ENCODE measurements at regions not wholly inside any gene's neighbourhood (a gene's known extent, or its start where the extent isn't known, plus 50 kb on each side); places are given as distances from the start of the nearest gene placed in this dataset.

DNA sequence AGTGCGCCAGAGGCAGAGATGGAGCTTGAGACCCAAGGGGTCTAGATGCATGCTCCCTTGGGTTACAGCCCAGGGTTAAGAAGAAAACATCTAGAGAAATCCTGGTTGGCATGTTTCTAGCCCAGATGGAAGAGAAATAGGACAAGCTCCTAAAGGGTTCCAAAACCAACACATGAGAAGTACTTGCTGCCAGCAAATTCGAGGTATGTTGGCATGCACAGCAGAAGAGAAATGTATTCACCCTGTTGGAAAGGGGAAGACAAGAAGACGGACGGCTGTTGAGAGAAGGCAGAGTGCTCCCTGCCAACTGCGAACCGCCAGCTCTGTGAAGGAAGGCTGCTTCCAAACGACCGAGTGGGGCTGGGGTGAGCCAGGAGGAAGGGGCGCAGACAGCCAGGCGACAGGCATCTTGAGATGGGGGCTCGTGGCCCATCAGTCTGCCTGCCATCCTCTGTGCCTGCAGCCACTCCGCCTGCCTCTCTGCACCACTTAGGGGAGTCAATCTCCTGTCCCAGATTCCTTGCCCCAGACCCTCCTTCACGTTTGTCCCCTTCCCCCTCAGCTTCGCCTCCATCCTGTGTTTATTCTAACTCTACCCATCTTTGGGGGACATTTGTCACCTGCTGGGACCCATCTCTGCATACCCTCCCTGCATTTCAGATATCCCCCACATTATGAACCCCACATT lies 249.2 kb downstream of the CDC5L start:
- DNase-seq (ENCODE audit: low read depth): no peak

DNA sequence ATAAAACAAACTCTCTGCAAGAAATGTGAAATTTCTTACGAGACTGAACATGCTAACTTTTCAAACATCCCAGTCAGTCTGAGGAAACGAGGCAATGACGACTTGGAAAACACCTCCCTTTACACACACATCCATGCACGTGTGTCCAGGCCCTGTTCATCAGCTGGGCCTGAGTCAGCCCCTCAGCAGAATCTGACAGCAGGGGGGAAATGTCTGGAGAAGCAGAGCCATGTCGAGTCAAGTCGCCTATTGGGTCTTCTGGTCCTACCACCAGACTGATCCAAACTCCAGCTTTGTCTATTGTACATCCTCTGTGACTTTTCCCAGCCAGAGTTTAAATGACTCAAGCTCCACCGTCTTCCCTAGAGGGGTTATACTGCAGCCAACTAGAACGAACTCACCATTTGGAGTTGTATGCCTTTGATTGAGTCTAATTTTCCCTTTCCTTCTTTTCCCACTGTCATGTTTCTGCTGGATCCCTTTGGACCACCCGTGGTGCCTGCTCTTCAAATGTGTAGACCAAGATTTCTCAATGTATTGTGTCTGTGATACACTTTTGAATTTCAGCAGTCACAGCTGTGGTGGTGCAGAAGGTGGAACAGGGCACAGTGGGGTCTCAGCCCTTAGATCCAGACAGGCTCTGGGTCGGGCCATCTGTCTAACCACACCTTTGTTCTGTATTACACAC lies 254.0 kb downstream of the CDC5L start:
- no peak for DNase-seq (ENCODE audit: low read depth)

DNA sequence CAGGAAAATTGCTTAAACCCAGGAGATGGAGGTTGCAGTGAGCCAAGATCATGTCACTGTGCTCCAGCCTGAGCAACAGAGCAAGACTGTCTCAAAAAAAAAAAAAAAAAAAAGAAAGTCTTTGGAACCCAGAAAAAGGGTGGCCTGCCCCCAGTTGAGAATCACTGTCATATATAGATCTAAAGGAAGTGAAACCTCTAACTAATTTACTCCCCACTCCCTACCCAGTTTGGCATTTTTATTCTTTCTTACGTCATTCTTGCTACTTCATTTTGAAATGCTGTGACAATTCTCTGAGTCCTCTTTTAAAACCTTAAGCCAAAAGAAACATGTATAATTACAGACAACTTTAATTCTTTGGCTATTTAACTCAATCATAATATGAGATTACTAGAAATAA lies 254.8 kb downstream of the CDC5L start:
- DNase-seq (ENCODE audit: low read depth): no peak

DNA sequence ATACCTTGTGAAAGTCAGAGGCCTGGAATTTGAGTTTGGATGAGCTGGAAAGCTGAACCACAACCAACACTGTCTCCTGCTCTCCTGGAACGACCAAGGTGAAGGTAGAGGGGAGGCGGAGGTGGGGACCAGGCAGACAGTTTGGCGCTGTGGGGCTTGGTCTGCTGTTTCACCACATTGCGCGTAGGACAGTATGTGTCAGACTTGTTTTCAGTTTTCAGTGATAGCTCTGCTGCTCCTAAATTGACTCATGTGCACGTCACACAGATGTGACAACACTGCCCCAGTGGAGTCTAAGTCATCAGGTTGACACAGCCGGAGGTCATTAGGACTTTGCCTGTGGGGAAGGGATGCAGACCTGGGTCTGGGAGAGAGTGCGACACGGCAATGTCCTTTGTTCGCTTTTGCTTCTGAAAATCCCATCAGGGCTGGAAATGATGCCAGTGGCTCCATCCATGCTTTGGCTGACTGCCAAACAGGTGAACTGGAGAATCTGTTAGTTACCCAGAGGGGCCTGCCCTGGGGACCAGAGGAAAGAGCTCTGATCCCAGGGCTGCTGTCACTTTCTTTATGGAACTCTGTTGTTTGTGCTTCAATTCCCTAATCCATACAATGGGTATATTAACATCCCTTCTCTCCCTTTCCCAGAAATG lies 255.5 kb downstream of the CDC5L start:
- no peak for DNase-seq (ENCODE audit: low read depth)

DNA sequence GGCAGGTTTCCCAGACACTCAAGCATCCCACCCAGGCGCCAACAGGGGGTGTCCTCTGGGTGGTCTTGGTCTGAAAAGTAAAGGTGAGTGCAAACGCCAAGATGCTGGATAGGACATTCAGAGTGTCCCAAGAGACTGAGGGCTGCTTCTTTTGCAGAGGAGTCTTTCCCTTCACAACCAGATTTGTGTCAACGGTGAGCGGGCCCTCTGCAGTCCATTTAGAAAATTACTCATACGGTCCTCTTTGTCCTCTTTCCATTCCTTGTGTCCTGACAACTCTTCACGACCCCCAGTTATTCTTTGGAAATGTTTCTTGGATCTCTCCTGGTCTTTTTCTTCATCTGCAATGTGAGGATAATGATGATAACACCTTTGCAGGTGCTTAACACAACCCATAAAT lies 257.8 kb downstream of the CDC5L start:
- no peak for DNase-seq (ENCODE audit: low read depth)

DNA sequence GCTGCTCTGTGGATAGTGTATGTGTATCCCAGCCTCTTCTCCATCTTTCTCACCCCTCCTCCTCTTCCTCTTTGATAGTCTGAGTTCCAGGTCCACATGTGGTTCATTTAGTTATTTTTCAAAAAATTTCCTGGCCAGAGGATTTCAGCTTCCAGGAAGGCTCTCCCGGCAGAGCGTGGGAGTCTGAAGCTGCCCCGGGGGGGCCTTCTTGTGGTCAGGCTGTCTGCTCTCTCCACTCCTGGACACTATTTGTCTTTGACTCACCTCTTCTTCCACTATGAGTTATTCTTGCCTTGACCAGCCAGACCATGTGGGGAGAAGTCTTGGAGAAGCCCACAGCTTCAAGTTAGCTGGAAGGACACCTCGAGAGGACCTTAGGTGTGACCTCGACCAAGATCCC lies 258.8 kb downstream of the CDC5L start:
- DNase-seq (ENCODE audit: low read depth): peak; percentile 61

DNA sequence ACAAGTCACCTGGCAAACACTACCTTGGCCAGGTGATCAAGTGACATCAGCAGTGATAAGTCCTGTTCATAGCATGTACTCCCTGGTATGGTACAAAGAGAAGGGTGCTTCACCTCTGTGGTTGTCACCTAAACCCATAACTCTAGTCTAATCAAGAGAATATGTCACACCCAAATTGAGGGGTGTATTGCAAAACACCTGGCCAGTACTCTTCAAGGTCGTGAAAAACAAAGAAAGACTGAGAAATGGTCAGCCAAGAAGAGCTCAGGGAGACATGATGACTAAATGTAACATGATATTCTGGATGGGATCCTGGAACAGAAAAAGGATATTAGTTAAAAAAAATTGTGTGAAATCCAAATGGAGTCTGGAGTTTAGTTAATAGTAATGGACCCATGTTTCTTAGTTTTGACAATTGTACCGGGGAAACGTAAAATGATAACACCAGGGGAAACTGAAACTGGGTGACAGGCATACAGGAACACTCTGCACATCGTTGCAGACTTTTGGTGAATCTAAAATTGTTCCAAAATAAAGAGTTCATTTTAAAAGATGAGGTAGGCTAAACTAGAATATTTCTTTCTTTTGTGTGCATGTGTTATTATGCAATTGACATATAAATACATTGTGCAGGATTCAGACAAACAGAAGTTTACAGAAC lies 262.0 kb downstream of the CDC5L start:
- DNase-seq (ENCODE audit: low read depth): peak; percentile 74

DNA sequence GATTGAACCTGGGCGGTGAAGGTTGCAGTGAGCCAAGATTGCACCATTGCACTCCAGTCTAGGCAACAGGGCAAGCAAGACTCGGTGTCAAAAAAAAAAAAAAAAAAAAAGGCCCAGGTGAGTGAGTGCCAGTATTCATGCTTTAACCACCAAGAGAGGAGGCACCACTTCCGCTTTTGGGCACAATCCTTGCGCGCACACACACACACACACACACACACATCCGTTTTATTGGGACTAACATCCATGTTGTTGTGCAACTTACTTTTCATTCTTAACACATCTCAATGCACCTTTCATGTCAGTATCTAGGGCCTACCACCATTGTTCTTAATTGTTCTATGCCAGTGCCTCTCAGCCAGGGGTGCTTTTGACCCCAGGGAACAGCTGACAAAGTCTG lies 263.0 kb downstream of the CDC5L start:
- no peak for DNase-seq (ENCODE audit: low read depth)

DNA sequence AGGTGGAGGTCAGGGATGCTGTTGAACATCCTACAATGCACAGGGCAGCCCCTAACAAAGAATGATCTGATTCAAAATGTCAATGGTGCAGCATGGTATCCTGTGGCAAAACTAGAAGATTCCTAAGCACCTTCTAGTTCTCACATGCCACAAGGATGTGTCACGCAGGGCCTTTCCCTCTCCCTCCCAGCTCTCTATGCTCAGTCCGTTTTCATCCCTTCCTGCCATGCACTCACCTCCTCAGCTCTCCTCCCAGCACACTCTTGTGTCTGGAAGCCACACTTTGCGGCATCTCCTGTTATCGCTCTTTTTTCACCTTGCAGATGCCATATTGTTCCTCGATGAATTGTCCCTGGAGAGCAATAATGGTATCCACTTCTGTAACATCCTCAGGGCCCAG lies 263.4 kb downstream of the CDC5L start:
- DNase-seq (ENCODE audit: low read depth): peak; percentile 51

DNA sequence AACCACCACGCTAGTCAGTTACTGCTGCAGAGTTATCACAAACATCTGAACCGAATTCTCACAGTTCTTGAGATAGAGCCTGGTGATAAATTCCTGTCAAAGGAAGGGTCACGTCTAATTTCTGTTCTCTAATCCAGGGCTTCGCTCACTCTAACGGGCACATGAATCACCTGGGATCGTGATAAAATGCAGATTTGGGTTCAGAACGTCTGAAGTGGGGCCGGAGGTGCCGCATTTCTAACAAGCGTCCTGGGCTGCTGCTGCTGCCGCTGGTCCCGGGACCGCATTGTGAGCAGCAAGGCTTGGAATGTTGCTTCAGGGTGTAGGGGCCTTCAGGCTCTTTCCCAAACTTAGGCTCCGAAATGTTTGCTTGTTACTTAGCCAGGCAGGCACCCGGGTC lies 264.1 kb downstream of the CDC5L start:
- no peak for DNase-seq (ENCODE audit: low read depth)

DNA sequence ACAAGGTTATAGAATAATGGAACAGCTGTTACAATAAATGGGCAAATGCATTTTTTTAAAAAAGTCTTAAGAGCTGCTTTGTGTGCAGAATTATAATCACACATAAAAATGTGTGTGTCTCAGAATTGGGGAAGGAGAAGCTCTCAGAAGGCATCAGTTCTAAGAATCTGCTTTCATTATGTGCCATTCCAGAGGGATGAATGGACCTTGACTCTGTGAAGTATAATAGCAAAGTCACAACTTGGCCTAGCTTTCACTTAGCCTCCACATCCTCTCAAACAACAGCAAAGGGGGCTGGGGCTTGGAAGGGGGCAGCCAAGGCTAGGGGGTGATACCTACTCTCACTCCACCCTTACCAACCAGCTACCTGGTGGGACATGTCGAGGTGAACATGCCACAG lies 265.0 kb downstream of the CDC5L start:
- DNase-seq (ENCODE audit: low read depth): no peak

DNA sequence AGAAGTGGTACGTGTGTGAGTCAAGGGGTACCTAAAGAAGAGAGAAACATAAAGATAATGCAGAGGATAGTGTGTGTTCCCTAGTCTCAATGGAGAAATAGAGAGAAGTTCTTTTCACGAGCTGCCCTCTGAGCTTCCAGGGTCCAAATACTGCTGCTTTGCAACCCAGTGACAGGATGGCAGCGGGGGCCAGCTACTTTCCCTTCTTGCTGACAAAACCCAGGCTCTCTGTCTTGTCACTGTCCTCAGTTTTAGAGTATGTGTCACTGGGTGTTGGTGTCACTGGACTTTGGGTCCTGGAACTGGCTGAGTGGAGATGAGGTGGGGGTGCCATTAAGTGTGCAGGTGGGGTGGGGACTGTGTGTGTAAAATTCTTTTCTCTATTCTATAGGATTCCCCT lies 265.6 kb downstream of the CDC5L start:
- no peak for DNase-seq (ENCODE audit: low read depth)

DNA sequence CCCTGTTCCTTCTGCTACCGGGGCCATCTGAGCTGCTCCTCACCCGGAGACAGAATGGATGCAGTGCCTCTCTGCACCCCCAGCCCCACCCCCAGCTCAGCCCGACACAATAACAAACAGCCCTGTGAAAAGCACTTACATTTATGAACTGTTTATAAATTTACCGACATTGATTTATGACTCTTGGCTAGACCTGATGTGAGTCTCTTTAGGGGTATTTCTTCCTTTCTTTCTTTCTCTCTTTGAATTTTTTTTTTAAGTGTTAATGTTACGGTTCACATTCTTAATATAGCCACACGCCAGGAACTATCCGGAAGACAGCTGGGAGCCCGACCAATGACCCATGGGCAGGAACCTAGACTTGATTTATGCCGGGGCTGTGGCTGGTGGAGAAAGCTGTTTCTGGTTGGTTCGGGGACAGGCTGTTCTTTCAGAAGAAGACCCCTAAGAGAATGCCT lies 266.3 kb downstream of the CDC5L start:
- no peak for DNase-seq (ENCODE audit: low read depth)

DNA sequence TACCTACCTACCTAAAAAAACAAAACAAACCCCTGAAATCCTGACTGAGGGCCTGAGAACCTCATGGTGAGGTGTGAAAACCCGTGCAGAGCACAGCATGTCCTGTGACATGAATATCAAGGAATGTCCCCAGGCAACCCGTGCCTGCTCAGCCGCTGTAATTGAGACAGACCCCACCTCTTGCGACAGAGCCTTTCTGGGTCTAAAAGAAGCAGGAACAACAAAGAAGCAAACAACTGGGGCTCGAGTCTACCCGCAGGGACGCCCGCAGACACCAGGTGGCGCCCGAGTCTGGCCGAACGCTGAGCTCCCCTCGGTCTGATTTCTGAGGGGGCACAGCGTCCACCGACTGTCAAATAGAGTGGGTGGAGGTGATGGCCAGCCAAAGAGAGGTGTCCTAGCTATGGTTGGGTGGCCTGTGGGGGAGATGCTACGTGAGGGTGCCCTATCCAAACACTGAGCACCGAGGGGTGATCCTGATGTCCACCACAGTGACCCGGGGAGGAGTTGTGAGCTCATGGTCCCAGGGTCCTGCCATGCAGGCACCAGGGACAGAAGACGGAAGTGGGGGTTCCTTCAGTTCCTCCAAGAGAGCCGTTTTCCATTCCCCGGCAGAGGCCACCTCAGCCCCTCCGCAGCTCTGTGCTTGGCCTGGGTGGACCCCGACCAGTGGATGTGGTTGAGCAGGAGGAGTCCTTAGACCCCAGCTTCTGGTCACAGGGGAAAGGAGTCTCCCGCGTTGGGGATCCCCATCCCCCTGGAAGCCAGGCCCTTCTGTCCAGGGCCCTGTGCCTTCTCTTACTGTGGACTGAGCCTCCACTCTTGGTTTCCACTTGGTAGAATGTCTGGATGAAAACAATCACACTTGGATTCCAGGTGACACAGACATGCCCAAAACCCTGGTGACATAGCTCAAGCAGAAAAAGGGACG lies 268.2 kb downstream of the CDC5L start:
- DNase-seq (ENCODE audit: low read depth): peak; percentile 64

DNA sequence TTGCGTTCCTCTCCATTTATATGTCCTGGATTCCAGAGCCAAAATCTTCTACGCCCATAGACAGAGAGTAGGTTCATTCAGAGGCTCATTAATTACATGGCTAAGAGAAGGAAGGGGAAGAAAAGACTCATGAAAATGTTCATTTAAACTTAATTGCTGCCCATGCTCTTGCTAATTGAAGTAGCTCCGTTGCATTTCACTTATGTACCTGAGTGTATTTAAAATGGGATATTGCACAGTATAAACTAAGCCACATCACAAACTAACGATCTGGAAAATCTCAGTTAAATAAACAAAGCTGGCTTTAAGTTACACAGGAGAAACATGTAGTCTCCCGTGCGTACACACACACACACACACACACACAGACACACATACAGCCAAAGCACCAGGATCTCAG lies 269.2 kb downstream of the CDC5L start:
- DNase-seq (ENCODE audit: low read depth): no peak

DNA sequence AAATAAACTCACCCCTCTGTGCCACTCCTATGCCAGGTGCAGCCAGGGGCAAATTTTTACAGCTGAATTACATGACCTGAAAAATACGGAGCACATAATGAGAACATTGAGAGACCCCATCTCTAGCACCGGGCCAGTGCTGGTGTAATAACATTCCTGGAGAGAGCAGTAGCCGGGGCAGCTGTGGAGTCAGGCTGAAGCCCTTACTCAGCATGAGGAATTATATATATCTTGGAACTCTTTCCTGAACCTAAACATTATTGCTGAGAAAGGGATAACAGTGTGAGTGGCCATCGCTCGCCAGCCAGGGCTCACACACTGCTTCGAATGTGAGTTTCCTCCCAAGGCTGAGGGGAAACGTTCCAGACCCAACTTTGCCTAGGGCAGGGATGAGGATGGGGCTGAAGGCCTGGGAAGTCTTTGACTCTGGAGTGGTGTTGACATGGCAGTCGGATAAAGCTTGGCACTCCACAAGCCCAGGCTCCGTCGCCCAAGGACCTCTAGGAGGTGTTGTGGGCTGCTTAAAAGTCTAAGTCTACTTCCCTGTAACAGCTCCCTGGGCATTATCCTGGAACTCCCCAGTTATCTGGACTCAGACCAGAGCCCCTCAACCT lies 269.8 kb downstream of the CDC5L start:
- no peak for DNase-seq (ENCODE audit: low read depth)

DNA sequence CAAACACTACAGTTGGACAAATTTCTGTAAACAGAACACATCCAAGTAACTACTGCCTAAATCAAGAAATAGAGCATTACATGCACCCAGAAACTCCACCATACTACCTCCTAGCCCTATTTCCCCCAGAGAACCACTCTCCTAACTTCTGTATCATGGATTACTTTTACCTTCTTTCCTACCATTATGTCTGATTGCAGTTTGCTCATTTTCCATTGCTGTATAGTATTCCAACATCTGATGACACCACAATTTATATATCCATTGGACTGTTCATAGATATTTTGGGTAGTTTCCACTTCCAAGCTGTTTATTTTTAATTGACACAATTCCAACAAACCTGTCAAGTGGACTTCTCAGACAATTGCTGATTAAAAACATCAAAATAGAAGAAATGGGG lies 271.1 kb downstream of the CDC5L start:
- DNase-seq (ENCODE audit: low read depth): no peak

DNA sequence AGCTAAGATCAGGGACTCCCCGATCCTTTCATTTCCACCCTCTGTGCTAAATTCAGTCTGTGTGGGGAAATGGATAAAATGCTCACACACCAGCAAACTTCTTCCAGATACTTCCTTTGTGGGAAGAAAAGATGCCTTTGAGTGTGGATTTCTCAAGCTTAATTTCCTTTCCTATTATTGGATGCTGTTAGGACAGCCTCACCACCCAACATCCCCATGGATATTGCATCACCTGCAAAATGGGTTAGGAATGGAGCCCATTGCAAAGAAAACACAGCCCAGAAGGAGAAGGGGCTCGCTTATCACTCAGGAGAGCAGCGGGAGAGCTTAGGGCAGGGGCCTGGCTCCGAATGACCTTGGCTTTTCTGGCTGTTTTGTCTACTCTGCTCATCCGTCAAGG lies 272.2 kb downstream of the CDC5L start:
- DNase-seq (ENCODE audit: low read depth): no peak

DNA sequence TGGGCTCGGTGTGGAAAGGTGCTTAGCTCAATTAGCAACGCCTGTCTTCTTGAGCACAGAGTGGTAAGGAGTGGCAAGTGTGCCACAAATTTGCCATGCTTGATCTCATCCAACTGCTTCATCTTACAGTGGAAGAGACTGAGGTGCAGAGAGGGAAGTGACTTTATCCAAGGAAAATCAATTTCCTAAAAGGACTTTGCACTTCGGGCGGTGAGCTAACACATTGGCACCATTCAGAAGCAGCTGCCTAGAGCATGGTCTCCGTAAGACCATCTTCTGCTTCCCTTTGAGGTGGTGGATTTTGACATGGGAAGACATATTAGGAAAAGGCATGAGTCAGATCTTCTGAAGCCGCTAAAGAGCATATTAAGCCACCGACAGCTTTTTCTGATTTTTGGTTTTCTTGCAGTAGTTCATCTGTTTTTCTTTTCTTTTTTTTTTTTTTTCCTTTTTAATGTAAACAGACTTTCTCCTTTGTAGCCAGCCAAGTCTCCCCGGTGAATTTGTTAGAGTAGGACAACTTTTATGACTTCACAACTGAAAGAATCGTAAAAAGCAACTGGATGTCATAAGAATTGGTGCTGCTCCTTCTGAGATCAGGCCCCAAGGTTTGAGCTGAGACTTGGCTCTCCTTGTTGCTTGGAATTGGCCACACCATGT lies 273.2 kb downstream of the CDC5L start:
- DNase-seq (ENCODE audit: low read depth): no peak

DNA sequence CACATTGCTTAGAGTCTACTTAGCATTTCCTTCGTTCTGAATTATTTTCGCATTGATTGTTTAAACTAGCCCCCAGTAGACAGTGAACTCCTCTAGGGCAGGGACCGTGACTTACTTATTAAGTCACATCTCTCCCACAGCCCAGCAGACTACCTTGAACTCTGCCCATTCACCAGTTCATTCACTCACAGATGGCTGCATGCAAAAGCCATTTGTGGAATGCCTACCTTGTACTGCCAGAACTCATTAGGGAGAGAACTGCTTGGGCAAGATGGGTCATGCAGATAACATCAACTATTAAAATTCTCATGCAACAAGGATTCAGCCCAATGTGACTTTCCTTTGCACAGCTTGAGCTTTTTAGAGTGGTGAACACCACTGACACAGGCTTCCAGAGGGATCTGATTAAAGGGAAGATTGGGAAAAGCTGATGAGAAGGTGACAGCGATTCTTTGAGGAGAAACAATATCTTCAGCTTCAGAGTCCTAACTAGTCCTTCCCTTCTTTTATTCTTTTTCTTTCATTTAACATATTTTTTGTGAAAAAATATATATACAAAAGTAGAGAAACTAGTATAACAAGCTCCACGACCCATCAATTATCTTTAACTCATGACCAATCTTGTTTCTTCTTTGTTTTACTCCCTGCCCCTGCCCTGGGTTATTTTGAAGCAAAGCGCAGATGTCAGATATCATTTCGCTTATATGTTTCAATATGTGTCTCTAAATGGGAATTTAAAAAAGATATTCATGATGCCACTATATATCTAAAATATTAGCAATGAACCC lies 273.9 kb downstream of the CDC5L start:
- peak; percentile 36 for DNase-seq (ENCODE audit: low read depth)
